AG09309 (cell line): ENCODE measurements at regions not wholly inside any gene's neighbourhood (a gene's known extent, or its start where the extent isn't known, plus 50 kb on each side); places are given as distances from the start of the nearest gene placed in this dataset.

ENCODE experiments used
- DNase-seq: peaks from one replicate; pipeline ENCODE4 v3.0.0-alpha.2; 2010; ENCODE audit warnings: low read depth
- H3K4me3 ChIP-seq: 2 replicates; pipeline ENCODE4 v1.5.1; 2011; ENCODE audit warnings: mild to moderate bottlenecking, low read depth, low read length, moderate library complexity; ENCODE audit not compliant: control insufficient read depth
- CTCF ChIP-seq: IDR thresholded peaks from 2 replicates; pipeline ENCODE4 v1.5.1; 2011; ENCODE audit warnings: mild to moderate bottlenecking, low read depth, low read length, inconsistent platforms; ENCODE audit not compliant: insufficient read depth, control insufficient read depth; ENCODE audit errors: missing control alignments

GRCh38 chr18:56121669-56122068 is 516.7 kb downstream of the TXNL1 start:
- TF ChIP-seq CTCF: no peak
- no peak for DNase-seq
- H3K4me3 ChIP-seq: no peak overlapping the region

GRCh38 chr18:56120782-56121181 is 517.6 kb downstream of the TXNL1 start:
- no peak overlapping the region for H3K4me3 ChIP-seq
- DNase-seq: no peak
- no peak for TF ChIP-seq CTCF

- no peak for DNase-seq
- TF ChIP-seq CTCF: no peak
- no peak overlapping the region for H3K4me3 ChIP-seq
Observed at GRCh38 chr18:56119681-56120080, 518.7 kb downstream of the TXNL1 start.

GRCh38 chr18:56118422-56118821 is 520.0 kb downstream of the TXNL1 start:
- H3K4me3 ChIP-seq: no peak overlapping the region
- TF ChIP-seq CTCF: no peak
- no peak for DNase-seq

GRCh38 chr18:56115071-56116015 is 523.0 kb downstream of the TXNL1 start:
- no peak overlapping the region for H3K4me3 ChIP-seq
- no peak for DNase-seq
- no peak for TF ChIP-seq CTCF

GRCh38 chr18:56112984-56113383 is 525.0 kb upstream of the TCF4 start:
- DNase-seq: no peak
- no peak for TF ChIP-seq CTCF
- H3K4me3 ChIP-seq: no peak overlapping the region
